HG03064 (cell line): ENCODE measurements at regions not wholly inside any gene's neighbourhood (a gene's known extent, or its start where the extent isn't known, plus 50 kb on each side); places are given as distances from the start of the nearest gene placed in this dataset.

Source experiments
- ATAC-seq: cut with Tn5 transposase; IDR thresholded peaks from one replicate; pipeline ENCODE4 v1.9.1; 2021; ENCODE audit warnings: low read depth; ENCODE audit not compliant: unreplicated experiment

DNA sequence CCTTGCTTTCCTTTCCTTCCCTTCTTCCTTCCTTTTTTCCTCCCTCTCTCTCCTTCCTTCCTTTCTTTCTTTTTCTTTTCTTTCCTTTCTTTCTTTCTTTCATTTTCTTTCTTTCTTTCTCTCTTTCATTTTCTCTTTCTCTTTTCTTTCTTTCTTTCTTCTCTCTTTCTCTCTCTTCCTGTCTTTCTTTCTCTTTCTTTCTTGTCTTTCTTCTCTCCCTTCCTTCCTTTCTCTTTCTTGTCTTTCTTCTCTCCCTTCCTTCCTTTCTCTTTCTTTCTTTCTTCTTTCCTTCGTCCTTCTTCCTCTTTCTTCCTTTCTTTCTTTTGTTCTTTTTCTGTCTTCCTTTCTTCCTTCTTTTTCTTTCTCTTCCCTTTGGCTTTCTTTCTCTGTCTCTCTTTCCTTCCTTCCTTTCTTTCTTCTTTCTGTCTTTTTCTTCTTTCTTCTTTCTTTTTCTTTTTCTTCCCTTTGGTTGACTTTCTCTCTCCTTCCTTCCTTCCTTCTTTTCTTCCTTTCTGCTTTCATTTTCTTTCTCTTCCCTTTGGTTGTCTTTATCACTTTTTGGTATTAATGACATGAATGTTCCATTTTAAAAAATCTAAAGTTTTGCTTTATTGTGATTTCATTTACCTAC lies 496.4 kb upstream of the CBLB start:
- ATAC-seq = no peak

DNA sequence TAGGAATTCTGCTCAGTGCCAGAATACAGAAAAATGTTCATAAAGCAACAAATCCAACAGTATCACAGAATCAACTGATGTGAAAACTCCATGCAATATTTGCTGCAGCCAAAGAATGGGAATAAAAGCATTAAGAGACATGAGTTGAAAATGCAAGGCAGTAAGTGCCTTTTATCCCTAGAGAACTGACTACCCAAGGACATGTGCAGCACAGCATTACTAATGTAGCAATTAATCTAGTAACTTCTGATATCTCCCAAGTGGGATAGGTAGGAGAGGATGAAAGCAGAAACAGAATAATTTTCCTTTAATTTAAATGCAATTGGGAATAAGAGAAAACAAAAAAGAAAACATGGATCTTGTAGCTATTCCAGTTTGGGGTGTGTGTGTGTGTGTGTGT lies 497.5 kb upstream of the CBLB start:
- ATAC-seq = no peak

DNA sequence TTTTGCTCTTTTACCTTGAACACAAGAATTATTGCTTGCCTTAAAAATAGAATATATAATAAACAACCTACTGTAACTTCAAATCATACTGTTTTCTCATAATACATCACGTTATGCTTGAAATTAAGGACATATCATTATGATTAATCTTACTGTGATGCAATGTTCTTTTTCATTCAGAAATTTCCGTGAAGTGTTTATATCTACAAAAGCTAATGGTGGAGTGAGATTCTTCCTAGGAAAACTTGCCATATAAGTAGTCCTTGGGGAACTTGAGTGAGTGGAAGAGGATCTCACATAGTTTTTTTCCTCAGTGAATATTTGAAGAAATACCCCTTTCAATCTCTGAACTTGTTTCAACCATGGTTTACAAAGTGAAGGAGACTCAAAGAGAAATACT lies 498.7 kb upstream of the CBLB start:
- ATAC-seq = no peak

DNA sequence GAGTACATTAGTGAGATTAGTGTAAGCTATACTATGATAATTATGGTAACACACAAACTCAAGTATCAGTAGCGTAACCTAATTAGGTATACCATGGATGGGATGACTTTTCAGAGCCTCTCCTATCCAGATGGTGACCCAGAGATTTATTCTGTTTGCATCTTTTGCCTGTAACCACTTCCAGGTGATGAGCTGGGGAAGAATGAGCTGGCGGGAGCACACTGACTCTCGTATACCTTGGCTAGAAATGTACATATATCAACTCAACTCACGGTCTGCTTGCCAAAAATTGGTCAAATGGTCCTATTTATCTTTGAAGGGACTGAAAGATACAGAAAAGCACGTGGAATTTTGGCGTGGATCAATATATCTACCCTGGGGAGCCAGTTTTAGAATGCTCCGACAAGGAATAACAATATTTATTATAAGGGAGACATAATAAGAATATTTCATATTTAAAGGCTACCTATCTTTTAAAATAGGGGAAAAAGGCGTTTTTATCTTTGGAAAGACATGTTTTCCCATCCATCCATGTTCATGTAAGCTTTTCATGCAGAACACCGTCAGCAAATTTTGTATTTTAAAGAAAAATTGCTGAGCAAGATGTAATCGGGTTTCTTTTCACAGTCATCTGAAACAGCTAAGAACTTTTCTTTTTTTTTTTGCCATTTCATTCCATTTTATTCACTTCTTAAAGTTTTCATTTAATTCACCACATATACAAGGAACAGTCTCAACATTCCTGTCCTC lies 502.6 kb upstream of the CBLB start:
- ATAC-seq = no peak

DNA sequence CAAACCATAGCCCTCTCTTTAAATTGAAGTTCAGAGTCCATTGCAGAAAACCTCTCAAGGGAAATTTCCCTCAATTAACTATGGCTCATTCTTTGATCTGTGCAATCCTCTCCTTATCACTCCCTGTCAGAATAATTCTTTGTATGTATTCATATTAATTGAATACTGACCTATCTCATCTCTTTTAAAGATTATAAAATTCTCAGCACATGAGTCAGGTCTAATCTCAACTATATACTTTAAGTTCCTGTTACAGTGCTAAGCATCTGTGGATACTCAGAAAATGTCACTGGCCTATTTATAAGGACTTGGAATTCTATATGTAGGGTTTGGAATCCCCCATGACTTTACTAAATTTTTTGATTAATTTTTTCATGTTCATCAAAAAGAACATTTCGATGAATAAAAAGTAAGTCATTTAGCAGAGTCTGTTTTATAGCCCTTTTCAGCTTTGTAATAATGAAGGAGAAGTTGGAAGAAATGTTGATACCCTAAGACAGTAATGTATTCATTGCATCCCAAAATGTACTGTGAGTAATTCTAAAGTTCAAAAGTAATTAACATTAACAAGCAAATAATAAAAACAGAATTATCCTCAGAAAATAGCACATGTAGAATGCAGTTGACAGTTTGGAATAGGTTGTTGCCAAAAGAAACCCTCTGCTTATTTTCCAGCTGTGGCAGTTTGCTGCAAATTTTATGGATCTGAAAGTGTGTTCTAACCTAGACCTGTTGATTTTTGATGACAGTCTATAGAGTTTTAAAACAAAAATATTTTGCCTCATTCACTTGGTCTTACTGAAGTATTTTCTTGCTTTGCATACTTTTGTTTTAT lies 503.4 kb upstream of the CBLB start:
- no peak for ATAC-seq

DNA sequence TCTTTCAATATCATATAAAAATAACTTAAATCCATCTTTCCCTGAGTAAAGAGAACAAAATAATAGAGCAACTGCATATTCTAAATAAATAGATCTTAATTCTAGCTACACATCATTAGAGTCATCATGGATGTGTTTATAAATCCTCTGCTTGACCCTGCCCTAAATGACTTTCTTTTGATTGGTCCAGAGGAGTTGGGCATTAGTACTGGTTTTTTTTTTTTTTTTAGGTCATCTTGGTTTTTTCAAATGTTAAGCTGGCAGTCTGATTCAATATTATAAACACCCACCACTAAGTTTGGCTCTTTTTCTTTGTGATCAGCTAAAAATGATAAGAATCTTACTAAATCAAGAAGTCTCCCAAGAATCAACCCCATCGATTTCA lies 504.0 kb upstream of the CBLB start:
- ATAC-seq = no peak

DNA sequence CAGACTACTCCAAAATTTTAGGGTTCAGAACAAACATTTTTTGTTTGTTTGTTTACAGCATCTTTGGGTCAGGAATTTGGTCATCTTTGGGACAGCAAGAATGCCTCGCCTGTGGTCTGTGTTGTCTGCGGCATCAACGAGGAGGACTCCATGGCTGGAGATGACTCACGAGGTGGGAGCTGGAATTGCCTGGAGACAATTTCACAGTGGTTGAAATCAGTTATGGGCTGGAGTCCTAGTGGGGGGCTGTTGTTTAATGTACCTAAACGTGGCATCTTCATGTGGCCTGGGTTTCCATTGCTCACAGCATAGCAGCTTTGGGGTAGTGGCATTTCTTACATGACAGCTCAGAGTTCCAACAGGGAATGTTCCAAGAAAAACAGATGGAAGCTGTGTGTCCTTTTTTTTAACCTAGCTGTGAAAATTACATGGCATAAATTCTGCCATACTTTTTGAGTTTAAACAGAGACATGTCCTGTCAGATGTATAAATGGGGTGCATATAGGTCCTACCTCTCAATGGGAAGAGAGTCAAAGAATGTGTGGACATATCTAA lies 507.3 kb upstream of the CBLB start:
- no peak for ATAC-seq

DNA sequence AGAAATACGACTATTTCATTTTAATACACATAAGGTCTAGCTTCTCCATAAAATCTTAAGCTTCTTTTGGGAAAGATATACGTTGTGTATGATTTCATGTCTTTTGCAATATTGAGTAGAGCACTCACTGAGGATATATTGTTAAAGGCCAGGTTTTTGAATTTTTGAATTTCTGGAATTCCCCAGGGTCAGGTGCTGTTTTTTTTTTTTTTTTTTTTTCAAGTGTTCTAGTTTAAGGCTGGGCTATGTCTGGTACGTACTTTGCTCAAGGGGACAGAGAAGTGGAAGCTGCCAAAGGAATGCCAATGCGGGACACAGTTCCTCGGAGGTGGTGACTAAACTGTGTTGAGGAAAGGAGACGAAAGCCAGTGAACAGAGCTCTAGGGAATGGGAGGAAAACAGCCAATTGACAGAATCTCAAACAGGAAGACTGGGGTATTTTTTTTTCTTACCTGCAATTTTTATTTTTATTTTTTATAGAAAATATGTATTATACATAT lies 510.5 kb upstream of the CBLB start:
- ATAC-seq = no peak

DNA sequence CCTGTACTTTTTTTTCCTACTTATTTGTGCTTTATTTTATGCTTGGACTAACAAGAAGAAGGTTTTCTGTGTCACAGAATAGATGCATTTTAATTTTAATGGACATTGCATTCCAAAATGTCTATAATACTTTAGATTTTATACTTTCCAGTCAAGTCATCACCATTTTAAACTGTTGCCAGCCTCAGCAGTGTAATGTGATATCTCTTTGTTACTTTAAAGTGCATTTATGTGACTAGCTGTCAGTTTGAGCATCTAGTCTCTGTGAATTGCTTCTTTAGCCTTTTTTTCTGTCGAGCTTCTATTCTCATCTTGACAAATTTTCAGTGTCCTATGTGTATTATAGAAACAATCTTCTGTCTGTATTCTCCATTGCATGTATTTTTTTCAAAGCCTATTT lies 511.4 kb upstream of the CBLB start:
- ATAC-seq = no peak

DNA sequence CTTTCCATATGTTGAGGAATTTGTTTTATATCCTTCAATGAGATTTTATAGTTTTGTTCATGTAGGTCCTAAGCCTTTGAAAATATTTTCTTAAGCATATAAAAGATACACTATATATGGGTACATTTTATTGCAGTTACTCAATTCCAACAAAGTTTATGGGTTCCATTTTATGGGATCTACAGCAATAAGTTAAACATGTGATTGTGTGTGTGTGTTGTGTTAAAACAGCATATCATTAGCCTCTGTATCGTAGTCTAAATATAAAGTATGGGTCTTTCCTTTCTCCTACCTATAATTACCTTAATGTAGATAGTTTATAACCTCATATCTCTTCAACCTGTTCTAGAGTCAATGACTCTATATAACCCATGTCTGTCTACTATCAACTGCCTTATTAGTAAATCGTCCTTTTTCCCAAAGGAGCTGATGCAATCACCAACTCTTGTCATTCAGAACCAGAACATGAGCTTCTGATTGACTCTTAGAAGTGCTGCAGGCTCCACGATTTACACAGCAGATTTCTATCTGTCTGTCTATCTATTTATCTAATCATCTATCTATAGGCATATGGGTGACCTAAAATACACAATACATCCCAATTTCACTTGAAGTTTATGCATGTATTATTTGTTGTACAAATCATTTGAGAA lies 512.6 kb upstream of the CBLB start:
- ATAC-seq = no peak

DNA sequence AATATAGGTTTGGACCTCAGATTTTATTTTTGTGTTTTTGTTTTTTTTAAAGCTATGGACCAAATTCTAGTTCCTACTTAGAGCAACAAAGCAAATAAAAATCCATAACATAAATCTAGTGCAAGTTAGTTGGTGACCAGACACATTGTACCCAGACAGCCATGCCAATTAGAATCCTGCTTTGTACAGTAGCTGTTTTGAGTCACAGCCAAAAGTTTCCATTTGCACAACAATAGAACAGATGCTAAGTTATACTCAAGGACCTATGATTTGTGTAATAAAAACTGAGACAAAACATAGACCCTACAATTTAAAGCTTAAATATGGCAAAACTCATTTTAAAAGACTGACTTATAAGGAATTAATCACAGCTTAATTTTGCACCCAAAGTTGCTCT lies 513.1 kb upstream of the CBLB start:
- ATAC-seq = no peak

DNA sequence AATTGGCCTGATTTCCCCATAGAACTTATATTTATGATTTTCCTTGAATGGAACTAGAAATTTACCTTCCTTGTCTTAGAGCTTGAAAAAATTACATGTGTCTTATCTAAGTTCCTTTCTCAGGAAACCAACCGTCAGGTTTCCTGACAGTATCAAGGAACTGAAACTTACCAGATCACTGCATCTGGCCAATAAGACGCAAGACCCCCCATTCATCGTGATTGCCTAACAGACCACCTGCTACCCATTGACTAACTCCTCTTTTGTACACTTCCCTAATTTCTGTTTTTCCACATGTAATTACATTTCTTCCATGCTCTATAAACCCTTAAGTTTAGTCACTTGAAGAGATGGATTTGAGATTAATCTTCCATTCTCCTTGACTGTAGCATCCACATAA lies 517.2 kb upstream of the CBLB start:
- ATAC-seq = no peak

DNA sequence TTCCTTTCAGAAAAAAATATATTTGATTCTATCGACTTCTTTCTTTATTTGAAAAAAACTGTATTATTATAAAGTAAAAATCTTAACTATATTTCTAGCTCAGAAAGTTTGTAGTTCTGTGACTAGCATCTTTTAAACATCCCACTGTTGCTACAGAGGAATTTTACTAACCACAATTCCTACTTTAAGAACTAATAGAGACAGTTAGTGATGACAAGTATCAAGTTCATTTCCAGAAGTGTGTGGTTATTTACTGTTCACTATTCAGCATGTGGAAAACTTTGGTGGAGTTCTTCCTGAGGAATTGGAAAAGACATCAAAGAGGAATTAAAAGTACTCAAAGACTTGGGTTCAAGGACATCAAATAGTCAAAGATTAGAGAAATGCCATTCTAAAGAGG lies 524.1 kb upstream of the CBLB start:
- no peak for ATAC-seq

DNA sequence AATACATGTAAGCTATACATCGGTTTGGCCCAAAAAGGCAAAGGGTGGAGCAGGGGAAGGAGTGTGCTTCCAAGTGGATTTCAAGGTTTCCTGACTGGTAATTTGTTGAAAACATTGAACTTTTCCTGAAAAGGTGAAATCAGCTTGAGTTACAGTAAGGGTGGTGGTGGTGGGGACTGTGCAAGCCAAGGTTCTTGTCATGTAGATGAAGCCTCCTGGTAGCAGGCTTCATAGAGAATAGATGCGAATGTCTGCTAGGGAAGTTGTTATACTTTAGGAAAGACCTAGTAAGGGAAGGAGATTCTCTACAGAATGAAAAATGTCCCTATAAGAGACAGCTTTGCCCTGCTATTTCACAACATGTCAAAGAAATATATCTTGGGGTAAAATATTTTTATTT lies 528.2 kb upstream of the CBLB start:
- no peak for ATAC-seq

DNA sequence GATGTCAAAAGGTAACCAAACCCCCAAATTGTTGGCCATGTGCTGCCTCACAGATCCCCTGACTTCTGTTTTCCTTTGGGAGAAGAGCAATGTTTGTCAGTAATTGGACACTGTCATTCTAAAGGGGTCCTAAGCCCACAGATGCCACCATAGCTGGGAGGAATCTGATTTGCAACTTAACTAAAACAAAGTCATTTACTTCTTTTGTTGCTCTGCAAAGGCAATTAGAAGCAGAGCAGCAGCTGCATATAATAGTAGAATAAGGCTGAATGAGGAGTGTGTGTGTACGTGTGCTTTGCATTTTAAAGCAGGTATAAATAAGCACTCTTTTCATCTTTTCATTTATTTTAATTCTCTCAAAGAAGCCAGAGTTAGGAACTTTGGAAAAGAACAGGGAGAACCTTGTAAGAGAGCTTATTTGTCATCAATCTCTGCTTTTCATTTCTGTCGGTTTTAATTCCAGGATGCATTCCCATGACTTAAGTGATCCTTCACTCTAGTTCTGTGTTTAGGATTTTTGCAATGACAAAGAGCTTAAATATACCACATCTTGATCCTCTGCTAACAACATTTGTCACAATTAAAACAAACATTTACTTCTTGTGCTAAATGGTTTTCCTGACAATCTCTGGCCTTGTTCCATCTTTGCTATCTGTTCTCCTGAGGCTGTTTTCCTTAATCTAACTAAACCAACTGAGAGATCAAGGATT lies 530.2 kb upstream of the CBLB start:
- ATAC-seq = no peak

DNA sequence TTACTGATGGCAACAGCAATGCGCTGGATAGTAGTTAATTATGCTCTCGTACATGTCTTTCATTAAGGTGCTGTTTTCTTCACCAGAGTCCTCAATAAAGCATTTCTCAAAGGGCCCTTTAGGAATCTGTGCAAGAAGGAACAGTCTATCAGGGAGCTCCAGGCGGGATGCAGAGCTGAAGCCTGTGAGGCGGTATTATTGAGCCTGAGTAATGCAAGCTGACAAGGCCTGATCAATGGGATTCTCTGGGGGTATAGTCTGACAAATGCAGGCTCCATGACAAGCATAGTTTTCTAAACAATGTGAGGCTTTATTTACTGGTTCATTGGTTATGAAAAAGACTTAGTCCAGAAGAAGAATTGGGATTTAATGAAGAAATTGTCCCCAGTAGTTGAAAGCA lies 530.9 kb upstream of the CBLB start:
- no peak for ATAC-seq

DNA sequence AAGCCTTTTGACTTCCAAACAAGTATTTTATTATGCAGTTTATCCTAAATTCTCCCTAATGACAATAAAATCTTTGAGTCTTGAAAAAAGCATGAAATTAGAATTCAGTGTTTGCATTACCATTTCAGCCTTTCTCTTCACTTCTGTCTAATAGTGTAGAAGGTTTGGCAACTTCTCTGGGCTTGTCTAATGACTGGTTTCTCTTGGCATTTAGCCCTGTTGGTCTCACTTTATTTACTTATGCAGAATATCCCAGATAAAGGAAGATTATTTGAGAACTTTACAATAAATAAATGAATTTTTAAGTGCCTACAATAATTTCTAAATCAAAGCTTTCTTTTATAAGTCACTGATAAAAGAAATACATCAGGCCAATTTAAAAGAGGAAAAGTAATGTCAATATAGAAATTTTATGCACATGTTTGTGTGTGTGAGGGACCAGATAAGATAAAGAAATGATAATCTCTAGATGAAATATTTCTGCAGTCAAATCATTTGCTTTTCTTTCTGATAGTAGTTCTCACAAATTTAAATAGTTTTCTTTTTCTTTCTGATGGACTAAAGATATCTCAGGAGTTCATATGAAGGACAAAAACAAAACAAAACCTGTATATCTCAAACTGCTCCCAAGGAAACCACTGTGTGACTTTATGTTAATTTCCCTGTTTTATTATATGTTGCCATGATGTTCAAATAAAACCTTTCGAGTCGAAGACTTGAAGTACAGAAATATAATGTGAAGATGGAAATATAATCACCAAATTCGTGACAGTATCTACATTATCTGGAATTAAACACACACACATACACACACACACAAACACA lies 533.1 kb upstream of the CBLB start:
- ATAC-seq = no peak

DNA sequence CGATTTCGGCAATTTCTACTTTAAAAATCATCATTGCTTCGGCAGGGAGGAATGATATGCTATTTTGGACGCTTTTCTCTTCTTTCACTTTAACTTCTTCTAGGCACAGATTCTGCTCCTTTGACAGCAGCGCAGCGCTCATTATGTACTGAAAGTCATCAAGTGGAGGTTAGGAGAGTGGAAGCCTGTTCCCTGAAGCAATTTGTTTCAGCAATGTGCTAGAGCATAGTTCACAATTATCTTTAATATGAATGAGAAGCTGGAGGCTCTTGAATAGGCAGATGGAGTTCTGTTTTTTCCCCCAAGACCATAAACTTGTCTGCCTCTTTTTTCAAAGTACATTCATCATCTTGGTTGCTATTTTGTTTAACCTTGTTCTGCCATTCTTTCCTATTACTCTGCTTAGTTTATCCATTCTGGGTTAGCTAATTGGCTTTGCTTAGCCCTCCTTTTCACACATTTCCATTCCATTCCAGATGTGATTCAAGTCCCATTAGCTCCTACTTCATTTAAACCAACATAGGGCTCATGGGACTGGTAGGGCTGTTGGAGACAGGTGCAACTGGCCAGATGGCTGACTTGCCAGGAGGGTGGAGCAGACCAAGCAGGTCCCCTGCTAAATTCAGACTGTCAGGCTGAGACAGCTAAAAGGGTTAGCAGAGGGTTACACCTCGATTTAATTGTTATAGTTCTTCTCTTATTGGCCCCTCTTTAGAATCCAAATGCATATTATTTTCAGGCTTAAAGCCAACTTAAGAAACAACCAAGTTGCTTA lies 534.7 kb upstream of the CBLB start:
- ATAC-seq = no peak

DNA sequence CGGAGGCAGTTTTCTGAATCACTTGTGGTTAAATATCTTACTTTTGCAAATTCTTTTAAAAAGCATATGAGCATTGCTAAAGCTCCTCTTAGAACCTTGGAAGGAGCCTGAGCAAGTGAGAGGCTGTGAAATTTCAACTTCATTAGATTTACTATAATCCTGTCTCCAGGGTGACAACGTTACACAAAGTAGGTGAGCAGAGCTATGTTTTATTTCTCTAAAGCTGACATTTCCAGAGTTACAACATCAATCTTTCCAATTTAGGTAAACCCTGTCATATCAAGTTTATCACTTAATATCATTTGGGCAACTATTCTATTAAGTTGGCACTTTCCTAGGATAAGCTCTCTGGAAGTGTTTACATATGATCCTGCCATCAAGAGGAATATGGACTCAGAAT lies 544.9 kb upstream of the CBLB start:
- ATAC-seq = no peak
